ENCODE measurements at regions not wholly inside any gene's neighbourhood (a gene's known extent, or its start where the extent isn't known, plus 50 kb on each side); places are given as distances from the start of the nearest gene placed in this dataset.
A peak's percentile ranks its signal among the peaks of the same experiment; 100 is the strongest.

DNA sequence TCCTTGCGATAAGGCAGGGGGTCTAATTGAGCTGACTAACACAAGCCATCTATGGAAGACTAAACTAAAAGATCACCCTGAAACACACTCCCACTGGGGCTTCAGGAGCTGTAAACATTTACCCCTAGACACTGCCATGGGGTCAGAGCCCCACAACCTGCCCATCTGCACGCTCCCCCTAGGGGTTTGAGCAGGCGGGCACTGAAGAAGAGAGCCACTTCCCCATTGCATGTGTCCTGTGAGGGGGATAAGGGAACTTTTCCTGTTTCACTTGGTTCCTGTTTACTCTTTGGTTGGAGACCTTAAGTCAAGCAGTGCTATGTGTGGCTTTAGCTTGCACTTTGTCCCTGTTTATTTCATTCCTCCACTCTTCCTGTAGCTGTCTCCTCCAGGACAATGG is 1929.5 kb upstream of the CDH9 start:
- Histone ChIP-seq H4K12ac (ENCODE audit: low read depth, low read length) (no peak overlapping the region), H3K4ac (ENCODE audit: low read depth, low read length) (no peak overlapping the region), H3K9me3 (ENCODE audit: insufficient read depth, low read depth, low read length) (peaks cover 1% of the 10 kb centered on the region), H4K8ac (ENCODE audit: low read depth, low read length) (no peak overlapping the region), H2BK5ac (ENCODE audit: low read depth, low read length, poor library complexity) (no peak overlapping the region), H3K79me1 (ENCODE audit: low read length) (no peaks in the 10 kb centered on the region), H3K18ac (ENCODE audit: low read length) (no peak overlapping the region), H3K36me3 (ENCODE audit: control insufficient read depth in 1 of 2, insufficient read depth in 2 of 2, low read length in 2 of 2) (no peaks in the 10 kb centered on the region), H3K27ac (ENCODE audit: low read depth, low read length) (no peak overlapping the region), H2BK12ac (ENCODE audit: low read length) (no peak overlapping the region), H3K4me1 (ENCODE audit: control insufficient read depth in 1 of 2, insufficient read depth in 2 of 2, low read length in 2 of 2) (no peaks in the 10 kb centered on the region), H3K9ac (ENCODE audit: low read length) (no peak overlapping the region), H3K23ac (ENCODE audit: low read length) (no peak overlapping the region), H3K4me3 (ENCODE audit: low read depth, low read length) (no peak overlapping the region), H2BK120ac (ENCODE audit: insufficient read depth, low read length, poor library complexity) (no peak overlapping the region), H4K91ac (ENCODE audit: low read depth, low read length) (no peak overlapping the region), H3K79me2 (ENCODE audit: control insufficient read depth, insufficient read depth, low read length, poor library complexity) (no peaks in the 10 kb centered on the region), H3K4me2 (ENCODE audit: low read length) (no peak overlapping the region), H3K27me3 (ENCODE audit: insufficient read depth, low read length) (no peaks in the 10 kb centered on the region), H3K14ac (ENCODE audit: low read length) (no peak overlapping the region), H2AK5ac (ENCODE audit: low read length) (no peak overlapping the region), H2AFZ (ENCODE audit: insufficient read depth, low read length, poor library complexity) (no peak overlapping the region)
- DNase-seq: no peak
- WGBS (ENCODE audit: extremely low coverage, insufficient coverage, insufficient read length): no CpG with 5 or more reads among the region's 3 CpGs

DNA sequence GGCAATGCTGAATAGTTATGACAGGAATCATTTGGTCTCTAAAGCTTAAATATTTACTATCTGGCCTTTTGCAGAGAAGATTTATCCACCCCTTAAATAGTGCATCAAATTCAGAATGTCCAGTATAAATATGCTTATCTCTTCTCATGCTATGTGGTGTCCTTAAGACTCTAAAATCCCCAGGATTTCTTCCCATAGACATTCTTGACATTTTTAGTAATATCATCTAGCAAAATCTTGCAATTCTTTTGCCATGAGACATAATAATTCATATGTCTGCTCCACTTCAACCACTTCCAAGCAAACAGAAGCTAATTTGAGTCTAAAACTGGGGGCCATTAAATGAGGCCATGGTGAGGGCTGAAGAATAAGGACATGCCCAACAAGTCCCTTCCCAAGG is 1923.4 kb upstream of the CDH9 start:
- H4K12ac ChIP-seq (ENCODE audit: low read depth, low read length): no peak overlapping the region

DNA sequence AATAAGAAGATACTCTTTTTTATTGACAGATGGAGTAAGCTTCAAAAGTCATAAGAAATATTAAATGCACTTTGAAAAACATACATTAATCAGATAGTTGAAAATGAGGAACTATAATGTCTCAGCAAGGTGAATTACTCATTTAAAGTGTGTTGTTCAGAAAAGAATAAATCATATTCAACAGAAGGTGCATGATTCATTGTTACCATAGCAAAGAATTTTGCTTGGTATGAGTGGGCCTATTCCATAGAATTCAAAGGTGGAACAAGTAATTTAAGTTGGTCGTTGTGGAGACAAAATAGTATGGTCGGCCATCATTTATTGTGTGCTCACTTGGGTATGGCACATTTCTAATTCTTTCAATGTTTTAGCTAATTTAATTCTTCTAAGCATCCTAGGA is 1920.2 kb upstream of the CDH9 start:
- Histone ChIP-seq H3K79me2 (ENCODE audit: control insufficient read depth, insufficient read depth, low read length, poor library complexity) (no peaks in the 10 kb centered on the region), H3K27ac (ENCODE audit: low read depth, low read length) (no peak overlapping the region), H3K36me3 (ENCODE audit: control insufficient read depth in 1 of 2, insufficient read depth in 2 of 2, low read length in 2 of 2) (no peaks in the 10 kb centered on the region), H3K9ac (ENCODE audit: low read length) (no peak overlapping the region), H2AFZ (ENCODE audit: insufficient read depth, low read length, poor library complexity) (no peak overlapping the region), H3K79me1 (ENCODE audit: low read length) (no peaks in the 10 kb centered on the region), H2BK12ac (ENCODE audit: low read length) (no peak overlapping the region), H3K4me1 (ENCODE audit: control insufficient read depth in 1 of 2, insufficient read depth in 2 of 2, low read length in 2 of 2) (no peaks in the 10 kb centered on the region), H3K9me3 (ENCODE audit: insufficient read depth, low read depth, low read length) (no peaks in the 10 kb centered on the region), H3K27me3 (ENCODE audit: insufficient read depth, low read length) (no peaks in the 10 kb centered on the region), H2BK120ac (ENCODE audit: insufficient read depth, low read length, poor library complexity) (no peak overlapping the region), H4K12ac (ENCODE audit: low read depth, low read length) (no peak overlapping the region), H4K8ac (ENCODE audit: low read depth, low read length) (no peak overlapping the region), H3K23ac (ENCODE audit: low read length) (no peak overlapping the region), H2BK5ac (ENCODE audit: low read depth, low read length, poor library complexity) (no peak overlapping the region), H3K4me2 (ENCODE audit: low read length) (no peak overlapping the region), H2AK5ac (ENCODE audit: low read length) (no peak overlapping the region), H3K14ac (ENCODE audit: low read length) (no peak overlapping the region), H3K18ac (ENCODE audit: low read length) (no peak overlapping the region), H3K4me3 (ENCODE audit: low read depth, low read length) (no peak overlapping the region), H3K4ac (ENCODE audit: low read depth, low read length) (no peak overlapping the region), H4K91ac (ENCODE audit: low read depth, low read length) (no peak overlapping the region)
- DNase-seq: no peak
- no CpG with 5 or more reads among the region's 2 CpGs for WGBS (ENCODE audit: extremely low coverage, insufficient coverage, insufficient read length)

More for the DNA sequence above, 1923.4 kb upstream of the CDH9 start:
- H3K27me3 ChIP-seq (ENCODE audit: insufficient read depth, low read length): no peaks in the 10 kb centered on the region
- no peak overlapping the region for H2BK120ac ChIP-seq (ENCODE audit: insufficient read depth, low read length, poor library complexity)
- no peak overlapping the region for H3K27ac ChIP-seq (ENCODE audit: low read depth, low read length)
- peak in 1 of 2 donors; percentile 4 for DNase-seq
- H3K4ac ChIP-seq (ENCODE audit: low read depth, low read length): no peak overlapping the region
- H3K23ac ChIP-seq (ENCODE audit: low read length): no peak overlapping the region
- no peak overlapping the region for H2AK5ac ChIP-seq (ENCODE audit: low read length)
- H3K9ac ChIP-seq (ENCODE audit: low read length): no peak overlapping the region
- no peaks in the 10 kb centered on the region for H3K79me2 ChIP-seq (ENCODE audit: control insufficient read depth, insufficient read depth, low read length, poor library complexity)
- H2BK12ac ChIP-seq (ENCODE audit: low read length): no peak overlapping the region
- H3K9me3 ChIP-seq (ENCODE audit: insufficient read depth, low read depth, low read length): no peaks in the 10 kb centered on the region
- no peak overlapping the region for H3K4me3 ChIP-seq (ENCODE audit: low read depth, low read length)
- H3K36me3 ChIP-seq (ENCODE audit: control insufficient read depth in 1 of 2, insufficient read depth in 2 of 2, low read length in 2 of 2): no peaks in the 10 kb centered on the region
- no peak overlapping the region for H4K8ac ChIP-seq (ENCODE audit: low read depth, low read length)
- H3K4me2 ChIP-seq (ENCODE audit: low read length): no peak overlapping the region
- no peak overlapping the region for H3K18ac ChIP-seq (ENCODE audit: low read length)
- no peak overlapping the region for H3K14ac ChIP-seq (ENCODE audit: low read length)
- H3K79me1 ChIP-seq (ENCODE audit: low read length): no peaks in the 10 kb centered on the region
- H3K4me1 ChIP-seq (ENCODE audit: control insufficient read depth in 1 of 2, insufficient read depth in 2 of 2, low read length in 2 of 2): no peaks in the 10 kb centered on the region
- H2BK5ac ChIP-seq (ENCODE audit: low read depth, low read length, poor library complexity): no peak overlapping the region
- no peak overlapping the region for H4K91ac ChIP-seq (ENCODE audit: low read depth, low read length)
- H2AFZ ChIP-seq (ENCODE audit: insufficient read depth, low read length, poor library complexity): no peak overlapping the region

DNA sequence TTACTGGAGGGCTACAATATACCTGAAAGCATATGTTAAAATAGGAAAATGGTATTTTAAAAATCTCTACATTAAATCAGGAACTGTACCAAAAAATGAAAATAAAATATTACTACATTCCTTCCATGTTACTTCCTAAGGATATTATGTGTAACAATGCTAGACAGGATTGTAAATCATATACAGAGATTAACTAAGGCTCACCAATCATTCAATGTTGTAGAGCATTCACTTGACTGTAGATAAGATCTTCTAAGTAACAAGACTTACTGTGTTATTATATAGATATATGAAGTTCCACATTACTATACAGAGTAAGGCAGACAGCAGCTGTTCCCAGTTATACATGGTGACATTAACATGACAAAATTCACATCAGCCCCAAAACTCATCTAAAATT is 1919.1 kb upstream of the CDH9 start:
- no peaks in the 10 kb centered on the region for H3K4me1 ChIP-seq (ENCODE audit: control insufficient read depth in 1 of 2, insufficient read depth in 2 of 2, low read length in 2 of 2)
- H3K79me2 ChIP-seq (ENCODE audit: control insufficient read depth, insufficient read depth, low read length, poor library complexity): no peaks in the 10 kb centered on the region
- H3K23ac ChIP-seq (ENCODE audit: low read length): no peak overlapping the region
- no peak overlapping the region for H2BK5ac ChIP-seq (ENCODE audit: low read depth, low read length, poor library complexity)
- H3K79me1 ChIP-seq (ENCODE audit: low read length): no peaks in the 10 kb centered on the region
- DNase-seq: no peak
- H3K4me2 ChIP-seq (ENCODE audit: low read length): no peak overlapping the region
- H4K12ac ChIP-seq (ENCODE audit: low read depth, low read length): no peak overlapping the region
- H2AK5ac ChIP-seq (ENCODE audit: low read length): no peak overlapping the region
- H4K8ac ChIP-seq (ENCODE audit: low read depth, low read length): no peak overlapping the region
- no peak overlapping the region for H3K4ac ChIP-seq (ENCODE audit: low read depth, low read length)
- no peak overlapping the region for H3K18ac ChIP-seq (ENCODE audit: low read length)
- H3K9ac ChIP-seq (ENCODE audit: low read length): no peak overlapping the region
- H4K91ac ChIP-seq (ENCODE audit: low read depth, low read length): no peak overlapping the region
- H2BK120ac ChIP-seq (ENCODE audit: insufficient read depth, low read length, poor library complexity): no peak overlapping the region
- H3K27ac ChIP-seq (ENCODE audit: low read depth, low read length): no peak overlapping the region
- H3K4me3 ChIP-seq (ENCODE audit: low read depth, low read length): no peak overlapping the region
- no peak overlapping the region for H2AFZ ChIP-seq (ENCODE audit: insufficient read depth, low read length, poor library complexity)
- H3K36me3 ChIP-seq (ENCODE audit: control insufficient read depth in 1 of 2, insufficient read depth in 2 of 2, low read length in 2 of 2): no peaks in the 10 kb centered on the region
- H3K27me3 ChIP-seq (ENCODE audit: insufficient read depth, low read length): no peaks in the 10 kb centered on the region
- H2BK12ac ChIP-seq (ENCODE audit: low read length): no peak overlapping the region
- H3K14ac ChIP-seq (ENCODE audit: low read length): no peak overlapping the region
- H3K9me3 ChIP-seq (ENCODE audit: insufficient read depth, low read depth, low read length): no peaks in the 10 kb centered on the region

DNA sequence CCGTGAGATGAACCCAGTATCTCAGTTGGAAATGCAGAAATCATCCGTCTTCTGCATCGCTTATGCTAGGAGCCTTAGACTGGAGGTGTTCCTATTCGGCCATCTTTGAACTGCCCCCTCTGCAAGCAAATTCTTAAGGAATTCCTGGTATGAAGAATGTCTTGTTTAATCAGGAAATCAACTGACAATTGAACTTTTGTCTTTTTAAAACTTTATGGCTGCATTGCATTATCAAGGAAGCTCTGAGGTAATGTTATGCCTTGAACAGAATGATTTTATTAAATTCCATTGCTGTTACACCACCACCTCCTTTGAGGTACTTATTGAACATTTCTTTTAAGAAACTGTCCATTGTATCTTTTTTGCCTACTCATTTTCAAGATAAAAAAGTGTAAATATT is 1915.7 kb upstream of the CDH9 start:
- H3K9me3 ChIP-seq (ENCODE audit: insufficient read depth, low read depth, low read length): no peaks in the 10 kb centered on the region
- no peak overlapping the region for H3K4ac ChIP-seq (ENCODE audit: low read depth, low read length)
- H3K18ac ChIP-seq (ENCODE audit: low read length): no peak overlapping the region
- H4K8ac ChIP-seq (ENCODE audit: low read depth, low read length): no peak overlapping the region
- no peaks in the 10 kb centered on the region for H3K4me1 ChIP-seq (ENCODE audit: control insufficient read depth in 1 of 2, insufficient read depth in 2 of 2, low read length in 2 of 2)
- H3K4me2 ChIP-seq (ENCODE audit: low read length): no peak overlapping the region
- no peak overlapping the region for H2AK5ac ChIP-seq (ENCODE audit: low read length)
- H2BK12ac ChIP-seq (ENCODE audit: low read length): no peak overlapping the region
- no peak overlapping the region for H3K27ac ChIP-seq (ENCODE audit: low read depth, low read length)
- H4K12ac ChIP-seq (ENCODE audit: low read depth, low read length): no peak overlapping the region
- no peak overlapping the region for H3K9ac ChIP-seq (ENCODE audit: low read length)
- H3K36me3 ChIP-seq (ENCODE audit: control insufficient read depth in 1 of 2, insufficient read depth in 2 of 2, low read length in 2 of 2): no peaks in the 10 kb centered on the region
- no peak overlapping the region for H2BK5ac ChIP-seq (ENCODE audit: low read depth, low read length, poor library complexity)
- no peak overlapping the region for H3K14ac ChIP-seq (ENCODE audit: low read length)
- WGBS (ENCODE audit: extremely low coverage, insufficient coverage, insufficient read length): no CpG with 5 or more reads among the region's 4 CpGs
- H2AFZ ChIP-seq (ENCODE audit: insufficient read depth, low read length, poor library complexity): no peak overlapping the region
- no peak for DNase-seq
- no peak overlapping the region for H2BK120ac ChIP-seq (ENCODE audit: insufficient read depth, low read length, poor library complexity)
- H3K27me3 ChIP-seq (ENCODE audit: insufficient read depth, low read length): no peaks in the 10 kb centered on the region
- no peak overlapping the region for H4K91ac ChIP-seq (ENCODE audit: low read depth, low read length)
- no peaks in the 10 kb centered on the region for H3K79me1 ChIP-seq (ENCODE audit: low read length)
- no peak overlapping the region for H3K23ac ChIP-seq (ENCODE audit: low read length)
- H3K79me2 ChIP-seq (ENCODE audit: control insufficient read depth, insufficient read depth, low read length, poor library complexity): no peaks in the 10 kb centered on the region
- H3K4me3 ChIP-seq (ENCODE audit: low read depth, low read length): no peak overlapping the region
